IMR-90 (cell line): ENCODE measurements at regions not wholly inside any gene's neighbourhood (a gene's known extent, or its start where the extent isn't known, plus 50 kb on each side); places are given as distances from the start of the nearest gene placed in this dataset.
"Not testable (repeated sequence)": the region's sequence is repeated elsewhere in the genome, so short reads cannot be mapped to it uniquely, and the experiment has no call there.

Experiments
- ATAC-seq: fragments of 200-7000 bp; cut with Tn5 transposase; 2 replicates; pipeline ENCODE4 v1.9.1; 2020; ENCODE audit warnings: low read depth, mild to moderate bottlenecking, moderate library complexity
- BruUV-seq: library from RNA; stranded (reverse); fragments of 400-500 nt; replicated peaks from 2 replicates; lab custom pipeline; 2021; lab: Mats Ljungman, UMichigan
- CTCF ChIA-PET: fragments of 300-600 bp; formaldehyde crosslinking; extraction: SDS; loops from one replicate; lab custom pipeline; 2021; ENCODE audit warnings: antibody characterized with exemption; lab: Yijun Ruan, JAX
- POLR2A ChIA-PET: fragments of 300-600 bp; sonication (Branson Sonifier 250); formaldehyde crosslinking; loops from one replicate; lab custom pipeline; 2022; ENCODE audit warnings: antibody characterized with exemption; ENCODE audit not compliant: unreplicated experiment; lab: Charles Lee
- DNase-seq: peaks from one replicate; pipeline ENCODE4 v3.0.0; 2013
- H2AFZ ChIP-seq: replicated peaks from 2 replicates; pipeline ENCODE3; 2013; ENCODE audit warnings: low read length, mild to moderate bottlenecking; ENCODE audit not compliant: poor library complexity
- H2AK5ac ChIP-seq: 2 replicates; pipeline ENCODE4 v1.6.1; 2013; ENCODE audit warnings: low read depth, low read length, inconsistent platforms
- H2AK9ac ChIP-seq: replicated peaks from 2 replicates; pipeline ENCODE3; 2013; ENCODE audit warnings: mild to moderate bottlenecking, low read depth, low read length, moderate library complexity; ENCODE audit not compliant: poor library complexity
- H2BK120ac ChIP-seq: 2 replicates; pipeline ENCODE4 v1.6.1; 2013; ENCODE audit warnings: low read depth, low read length, inconsistent platforms
- H2BK15ac ChIP-seq: 3 replicates; pipeline ENCODE4 v1.6.1; 2013; ENCODE audit warnings: low read depth, low read length, inconsistent platforms
- H2BK20ac ChIP-seq: 2 replicates; pipeline ENCODE4 v1.6.1; 2013; ENCODE audit warnings: low read depth, mild to moderate bottlenecking, inconsistent platforms, low read length, moderate library complexity
- H2BK5ac ChIP-seq: 2 replicates; pipeline ENCODE4 v1.6.1; 2013; ENCODE audit warnings: mild to moderate bottlenecking, low read depth, low read length, inconsistent platforms; ENCODE audit not compliant: poor library complexity, severe bottlenecking
- H3K14ac ChIP-seq: replicated peaks from 2 replicates; pipeline ENCODE4 v1.6.1; 2013; ENCODE audit warnings: low read depth, low read length, inconsistent platforms
- H3K18ac ChIP-seq: 2 replicates; pipeline ENCODE4 v1.6.1; 2013; ENCODE audit warnings: low read depth, low read length, control low read depth
- H3K23ac ChIP-seq: 2 replicates; pipeline ENCODE4 v1.6.1; 2013; ENCODE audit warnings: low read depth, low read length, inconsistent platforms
- H3K27ac ChIP-seq: 2 replicates; pipeline ENCODE4 v1.5.1; 2013; ENCODE audit warnings: mild to moderate bottlenecking, control low read depth, low read length; ENCODE audit not compliant: insufficient read depth
- H3K27me3 ChIP-seq: 2 replicates; pipeline ENCODE4 v1.6.1; 2013; ENCODE audit warnings: low read length; ENCODE audit not compliant: control insufficient read depth, insufficient read depth
- H3K36me3 ChIP-seq: 2 replicates; pipeline ENCODE4 v1.6.1; 2013; ENCODE audit warnings: low read length, mixed read lengths; ENCODE audit not compliant: control insufficient read depth, insufficient read depth
- H3K4ac ChIP-seq: 2 replicates; pipeline ENCODE4 v1.6.1; 2013; ENCODE audit warnings: low read depth, low read length, inconsistent platforms
- H3K4me1 ChIP-seq: 2 replicates; pipeline ENCODE4 v1.6.1; 2013; ENCODE audit warnings: low read length, mixed read lengths; ENCODE audit not compliant: control insufficient read depth, insufficient read depth
- H3K4me2 ChIP-seq: 2 replicates; pipeline ENCODE4 v1.6.1; 2013; ENCODE audit warnings: low read depth, mild to moderate bottlenecking, control low read depth, low read length, moderate library complexity
- H3K4me3 ChIP-seq: 2 replicates; pipeline ENCODE4 v1.5.1; 2013; ENCODE audit warnings: low read depth, mild to moderate bottlenecking, control low read depth, low read length, moderate library complexity; ENCODE audit not compliant: insufficient read depth
- H3K56ac ChIP-seq: 2 replicates; pipeline ENCODE4 v1.6.1; 2013; ENCODE audit warnings: low read length, inconsistent platforms; ENCODE audit not compliant: insufficient read depth; ENCODE audit errors: extremely low read depth
- H3K79me1 ChIP-seq, 2 experiments: 2 replicates each; pipeline ENCODE4 v1.6.1; 2013; ENCODE audit warnings: low read length in 2 of 2, inconsistent platforms in 1 of 2, low read depth in 1 of 2
- H3K9ac ChIP-seq: 2 replicates; pipeline ENCODE4 v1.6.1; 2013; ENCODE audit warnings: low read depth, low read length, control low read depth
- H3K9me1 ChIP-seq: 2 replicates; pipeline ENCODE4 v1.6.1; 2013; ENCODE audit warnings: low read length, inconsistent platforms; ENCODE audit not compliant: insufficient read depth
- H3K9me3 ChIP-seq: 2 replicates; pipeline ENCODE4 v1.6.1; 2013; ENCODE audit warnings: low read length; ENCODE audit not compliant: control insufficient read depth, insufficient read depth
- H4K20me1 ChIP-seq: 2 replicates; pipeline ENCODE4 v1.6.1; 2013; ENCODE audit warnings: low read length, inconsistent platforms; ENCODE audit not compliant: insufficient read depth
- H4K5ac ChIP-seq: 2 replicates; pipeline ENCODE4 v1.6.1; 2013; ENCODE audit warnings: mild to moderate bottlenecking, low read depth, low read length, control low read depth
- H4K8ac ChIP-seq, 2 experiments: 2 replicates each; pipeline ENCODE4 v1.6.1; 2013; ENCODE audit warnings: low read depth in 2 of 2, low read length in 2 of 2, control low read depth in 1 of 2, inconsistent platforms in 1 of 2
- H4K91ac ChIP-seq: 2 replicates; pipeline ENCODE4 v1.6.1; 2013; ENCODE audit warnings: low read depth, low read length, inconsistent platforms; ENCODE audit not compliant: insufficient read depth
- WGBS, 2 experiments: methylation state at CpG; one replicate each; pipeline versions ENCODE4 v1.1.5 to v1.1.7; 2013; ENCODE audit warnings: missing lambda C conversion rate in 2 of 2; ENCODE audit not compliant: insufficient read length in 1 of 2; ENCODE audit errors: extremely low coverage in 2 of 2; 5-methylcytosine and 5-hydroxymethylcytosine counted together
- dilution Hi-C: fragments of 300-500 bp; cut with HindIII; formaldehyde crosslinking; loops from one replicate; pipeline ENCODE4 v1.14.3; 2018; ENCODE audit warnings: low sequenced_read_pairs; ENCODE audit not compliant: unreplicated experiment
- in situ Hi-C: fragments of 300-500 bp; cut with MboI; formaldehyde crosslinking; loops from 3 replicates; pipeline ENCODE4 v1.14.3; 2019; ENCODE audit warnings: low sequenced_read_pairs, inconsistent platforms, mixed read lengths
- intact Hi-C: fragments of 100-400 bp; cut with micrococcal nuclease; formaldehyde crosslinking; loops from 2 replicates; pipeline ENCODE4 v1.10.0; 2022

DNA sequence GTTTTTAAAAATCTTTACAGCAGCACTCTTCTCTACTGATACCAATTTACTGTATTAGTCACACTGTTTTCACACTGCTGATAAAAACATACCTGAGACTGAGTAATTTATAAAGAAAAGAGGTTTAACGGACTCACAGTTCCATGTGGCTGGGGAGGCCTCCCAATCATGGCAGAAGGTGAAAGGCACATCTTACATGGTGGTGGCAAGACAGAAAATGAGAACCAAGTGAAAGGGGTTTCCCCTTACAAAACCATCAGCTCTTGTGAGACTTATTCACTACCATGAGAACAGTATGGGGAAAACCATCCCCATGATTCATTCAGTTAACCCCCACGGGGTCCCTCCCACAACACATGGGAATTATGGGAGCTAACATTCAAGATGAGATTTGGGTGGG lies 481.9 kb upstream of the TLE4 start:
- H3K4ac ChIP-seq, BruUV-seq, H2BK15ac ChIP-seq, H3K56ac ChIP-seq, H3K27me3 ChIP-seq, ATAC-seq, CTCF ChIA-PET, H4K8ac ChIP-seq, H3K14ac ChIP-seq, H3K9me1 ChIP-seq, H3K9ac ChIP-seq, H2BK20ac ChIP-seq, H3K9me3 ChIP-seq, H2AFZ ChIP-seq, POLR2A ChIA-PET, H2BK5ac ChIP-seq, dilution Hi-C loops, H3K79me1 ChIP-seq, H3K23ac ChIP-seq, H2BK120ac ChIP-seq, H4K20me1 ChIP-seq, in situ Hi-C loops, H3K27ac ChIP-seq, H3K4me2 ChIP-seq, H2AK9ac ChIP-seq, H3K4me3 ChIP-seq, H2AK5ac ChIP-seq, H4K5ac ChIP-seq, H3K18ac ChIP-seq, H3K36me3 ChIP-seq, DNase-seq, intact Hi-C loops, H4K91ac ChIP-seq, H3K4me1 ChIP-seq: not testable (repeated sequence)
- no CpG with 5 or more reads among the region's 2 CpGs for WGBS, 2 experiments

DNA sequence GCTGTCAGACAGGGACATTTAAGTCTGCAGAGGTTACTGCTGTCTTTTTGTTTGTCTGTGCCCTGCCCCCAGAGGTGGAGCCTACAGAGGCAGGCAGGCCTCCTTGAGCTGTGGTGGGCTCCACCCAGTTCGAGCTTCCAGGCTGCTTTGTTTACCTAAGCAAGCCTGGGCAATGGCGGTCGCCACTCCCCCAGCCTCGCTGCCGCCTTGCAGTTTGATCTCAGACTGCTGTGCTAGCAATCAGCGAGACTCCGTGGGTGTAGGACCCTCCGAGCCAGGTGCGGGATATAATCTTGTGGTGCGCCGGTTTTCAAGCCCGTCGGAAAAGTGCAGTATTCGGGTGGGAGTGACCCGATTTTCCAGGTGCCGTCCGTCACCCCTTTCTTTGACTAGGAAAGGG lies 468.5 kb upstream of the TLE4 start:
- WGBS, 2 experiments = no CpG with 5 or more reads among the region's 17 CpGs
- CTCF ChIA-PET, H3K9me3 ChIP-seq, H3K27me3 ChIP-seq, H2BK15ac ChIP-seq, H3K56ac ChIP-seq, H3K4ac ChIP-seq, H2AFZ ChIP-seq, H4K20me1 ChIP-seq, H3K79me1 ChIP-seq, H2BK5ac ChIP-seq, ATAC-seq, H2BK120ac ChIP-seq, H3K4me1 ChIP-seq, H3K18ac ChIP-seq, H3K9ac ChIP-seq, dilution Hi-C loops, H4K8ac ChIP-seq, H3K9me1 ChIP-seq, H4K91ac ChIP-seq, H3K23ac ChIP-seq, in situ Hi-C loops, H3K27ac ChIP-seq, POLR2A ChIA-PET, DNase-seq, H3K14ac ChIP-seq, H2BK20ac ChIP-seq, H2AK5ac ChIP-seq, H4K5ac ChIP-seq, H3K4me3 ChIP-seq, H3K4me2 ChIP-seq, intact Hi-C loops, H2AK9ac ChIP-seq, BruUV-seq, H3K36me3 ChIP-seq: not testable (repeated sequence)
